DND-41 (cell line): ENCODE measurements at regions not wholly inside any gene's neighbourhood (a gene's known extent, or its start where the extent isn't known, plus 50 kb on each side); places are given as distances from the start of the nearest gene placed in this dataset.

Experiments used
- CTCF ChIP-seq: IDR thresholded peaks from 2 replicates; pipeline ENCODE4 v1.5.1; 2012; ENCODE audit warnings: borderline replicate concordance, low read length, moderate library complexity, mild to moderate bottlenecking; ENCODE audit not compliant: poor library complexity, severe bottlenecking; ENCODE audit errors: extremely low read depth
- EZH2 ChIP-seq: IDR thresholded peaks from 3 replicates; pipeline ENCODE4 v1.6.1; 2012; ENCODE audit warnings: borderline replicate concordance, low read depth, mild to moderate bottlenecking, moderate library complexity, low read length, inconsistent platforms; ENCODE audit not compliant: severe bottlenecking

GRCh38 chr10:130899856-130900255 is 411.7 kb downstream of the TCERG1L start:
- TF ChIP-seq CTCF (no peak), EZH2 (no peak)
